ENCODE measurements at regions not wholly inside any gene's neighbourhood (a gene's known extent, or its start where the extent isn't known, plus 50 kb on each side); places are given as distances from the start of the nearest gene placed in this dataset.
"Not testable (repeated sequence)": the region's sequence is repeated elsewhere in the genome, so short reads cannot be mapped to it uniquely, and the experiment has no call there.

DNA sequence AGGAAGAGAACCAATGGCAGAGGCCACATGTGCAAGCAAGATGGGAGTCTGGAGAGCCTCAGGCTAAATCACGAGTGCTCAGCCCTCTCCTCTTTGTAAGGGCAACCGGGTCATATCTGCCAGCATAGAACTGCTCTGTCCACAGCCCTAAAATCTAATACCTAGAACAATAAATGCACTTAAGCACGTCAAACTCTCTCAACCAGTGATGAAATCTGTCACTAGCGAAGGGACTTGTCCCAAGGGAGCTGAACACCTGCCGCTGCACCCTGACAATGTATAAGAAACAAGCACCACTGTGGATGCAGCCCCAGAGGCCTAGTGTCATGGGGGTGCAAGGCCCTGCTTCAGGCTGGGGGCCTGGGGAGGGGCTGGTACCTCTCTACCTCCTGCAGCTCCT is 82.5 kb downstream of the PRL start:
- intact Hi-C loops (cut with DNase I), result no loop called here
- no peak overlapping the region for H3K4me3 ChIP-seq
- H3K27me3 ChIP-seq, result no peaks in the 10 kb centered on the region
- no peaks in the 10 kb centered on the region for H3K36me3 ChIP-seq (replicated peaks in 1 of 2)
- DNase-seq, result no peak
- H3K4me1 ChIP-seq (replicated peaks in 1 of 2), result no peaks in the 10 kb centered on the region
- no peaks in the 10 kb centered on the region for H3K9me3 ChIP-seq (replicated peaks in 1 of 3)
- 67 to 79% (median 71%) methylated on average over 5 of the region's 5 CpGs for WGBS, 4 donors
- no peak for TF ChIP-seq POLR2A (IDR thresholded peaks at IDR 0.05)
- TF ChIP-seq, protein P1, sequence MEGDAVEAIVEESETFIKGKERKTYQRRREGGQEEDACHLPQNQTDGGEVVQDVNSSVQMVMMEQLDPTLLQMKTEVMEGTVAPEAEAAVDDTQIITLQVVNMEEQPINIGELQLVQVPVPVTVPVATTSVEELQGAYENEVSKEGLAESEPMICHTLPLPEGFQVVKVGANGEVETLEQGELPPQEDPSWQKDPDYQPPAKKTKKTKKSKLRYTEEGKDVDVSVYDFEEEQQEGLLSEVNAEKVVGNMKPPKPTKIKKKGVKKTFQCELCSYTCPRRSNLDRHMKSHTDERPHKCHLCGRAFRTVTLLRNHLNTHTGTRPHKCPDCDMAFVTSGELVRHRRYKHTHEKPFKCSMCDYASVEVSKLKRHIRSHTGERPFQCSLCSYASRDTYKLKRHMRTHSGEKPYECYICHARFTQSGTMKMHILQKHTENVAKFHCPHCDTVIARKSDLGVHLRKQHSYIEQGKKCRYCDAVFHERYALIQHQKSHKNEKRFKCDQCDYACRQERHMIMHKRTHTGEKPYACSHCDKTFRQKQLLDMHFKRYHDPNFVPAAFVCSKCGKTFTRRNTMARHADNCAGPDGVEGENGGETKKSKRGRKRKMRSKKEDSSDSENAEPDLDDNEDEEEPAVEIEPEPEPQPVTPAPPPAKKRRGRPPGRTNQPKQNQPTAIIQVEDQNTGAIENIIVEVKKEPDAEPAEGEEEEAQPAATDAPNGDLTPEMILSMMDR (IDR thresholded peaks at IDR 0.05), result no peak
- H3K27ac ChIP-seq, result no peak overlapping the region

DNA sequence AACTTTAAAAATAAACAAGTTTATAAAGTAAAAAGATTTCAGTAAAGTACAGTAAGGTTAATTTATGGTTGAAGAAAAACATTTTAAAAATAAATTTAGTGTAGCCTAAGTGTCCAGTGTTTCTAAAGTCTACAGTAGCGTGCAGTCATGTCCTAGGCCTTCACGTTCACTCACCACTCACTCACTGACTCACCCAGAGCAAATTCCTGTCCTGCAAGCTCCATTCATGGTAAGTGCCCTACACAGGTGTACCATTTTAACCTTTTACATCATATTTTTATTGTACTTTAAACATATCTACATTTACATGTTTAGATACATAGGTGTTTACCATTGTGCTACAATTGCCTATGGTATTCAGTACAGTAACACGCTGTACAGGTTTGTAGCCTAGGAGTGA is 81.4 kb downstream of the PRL start:
- DNase-seq; H3K4me1 ChIP-seq (replicated peaks in 1 of 2); H3K27me3 ChIP-seq; H3K9me3 ChIP-seq (replicated peaks in 1 of 3); H3K4me3 ChIP-seq; H3K36me3 ChIP-seq (replicated peaks in 1 of 2); intact Hi-C loops (cut with DNase I); H3K27ac ChIP-seq: not testable (repeated sequence)
- WGBS, 4 donors, result 73 to 95% (median 83%) methylated on average over 3 of the region's 3 CpGs

DNA sequence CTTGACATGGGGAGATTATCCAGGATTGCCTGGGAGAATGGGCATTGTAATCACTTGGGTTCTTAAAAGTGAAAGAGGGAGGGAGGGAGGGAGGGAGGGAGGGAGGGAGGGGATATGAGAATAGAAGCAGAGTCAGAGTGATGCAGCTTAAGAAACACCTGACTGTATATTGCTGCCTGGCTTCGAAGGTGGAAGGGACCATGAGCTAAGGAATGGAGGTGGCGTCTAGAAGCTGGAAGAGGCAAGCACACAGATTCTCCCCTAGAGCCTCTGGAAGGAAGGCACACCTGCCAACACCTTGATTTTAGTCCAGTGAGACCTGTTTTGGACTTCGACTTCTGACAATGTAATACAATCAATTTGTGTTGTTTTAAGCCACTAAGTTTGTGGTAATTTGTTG is 78.4 kb downstream of the PRL start:
- Histone ChIP-seq H3K9me3 (replicated peaks in 1 of 3) (no peaks in the 10 kb centered on the region), H3K27me3 (no peaks in the 10 kb centered on the region), H3K27ac (no peak overlapping the region), H3K4me1 (replicated peaks in 1 of 2) (no peaks in the 10 kb centered on the region), H3K4me3 (no peak overlapping the region), H3K36me3 (replicated peaks in 1 of 2) (no peaks in the 10 kb centered on the region)
- intact Hi-C loops (cut with DNase I), result no loop called here
- TF ChIP-seq, protein P1 (IDR thresholded peaks at IDR 0.05), result no peak
- no peak for TF ChIP-seq POLR2A (IDR thresholded peaks at IDR 0.05)
- WGBS, 4 donors, result 96 to 99% (median 97%) methylated on average over 3 of the region's 3 CpGs
- no peak for DNase-seq

DNA sequence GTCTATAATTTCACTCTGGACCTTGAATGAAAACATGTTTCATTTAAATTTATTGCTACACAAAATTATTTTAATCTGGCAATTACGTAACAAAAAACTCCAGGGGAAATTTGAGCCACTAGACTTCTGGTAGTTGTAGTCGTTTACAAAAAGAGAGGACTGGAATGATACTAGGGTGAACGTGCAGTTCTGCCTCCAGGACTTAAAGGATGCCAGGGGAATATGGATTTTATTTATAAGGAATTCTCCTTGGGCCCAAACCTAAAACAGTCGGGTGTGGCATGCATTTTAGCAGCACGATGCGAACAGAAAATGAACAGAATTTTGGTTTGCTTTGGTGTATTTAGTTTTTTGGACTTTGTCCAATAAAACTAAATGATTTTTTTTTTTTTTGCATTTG is 76.9 kb downstream of the PRL start:
- H3K36me3 ChIP-seq (replicated peaks in 1 of 2), result no peaks in the 10 kb centered on the region
- TF ChIP-seq POLR2A (IDR thresholded peaks at IDR 0.05), result no peak
- TF ChIP-seq, protein P1 (IDR thresholded peaks at IDR 0.05), result no peak
- 44 to 65% (median 52%) methylated on average over 6 of the region's 6 CpGs for WGBS, 4 donors
- no peak for DNase-seq
- H3K4me1 ChIP-seq (replicated peaks in 1 of 2), result no peaks in the 10 kb centered on the region
- no peaks in the 10 kb centered on the region for H3K9me3 ChIP-seq (replicated peaks in 1 of 3)
- H3K27ac ChIP-seq, result no peak overlapping the region
- H3K27me3 ChIP-seq, result no peaks in the 10 kb centered on the region
- intact Hi-C loops (cut with DNase I), result no loop called here
- H3K4me3 ChIP-seq, result no peak overlapping the region

DNA sequence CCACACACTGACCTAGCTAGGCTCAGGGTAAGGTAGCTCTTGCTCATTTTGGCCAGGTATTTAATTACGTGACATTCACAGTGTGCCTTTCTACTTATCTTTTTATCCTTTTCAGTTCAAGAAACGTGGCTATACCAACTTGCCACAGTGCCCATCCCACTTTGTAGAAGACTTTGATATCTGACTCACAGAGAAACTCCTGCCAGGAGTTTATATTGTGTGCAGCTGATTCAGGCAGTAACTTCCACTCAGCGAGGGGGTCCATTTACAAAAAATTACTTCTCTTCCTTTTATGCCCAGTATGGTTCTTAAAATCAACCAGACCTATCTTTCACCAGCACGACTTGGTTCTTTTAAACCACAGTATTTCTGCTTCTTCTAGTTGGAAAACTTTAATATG is 75.6 kb downstream of the PRL start:
- TF ChIP-seq POLR2A (IDR thresholded peaks at IDR 0.05), result no peak
- TF ChIP-seq, protein P1 (IDR thresholded peaks at IDR 0.05), result no peak
- 72 to 86% (median 74%) methylated on average over 4 of the region's 4 CpGs for WGBS, 4 donors

More for the DNA sequence above, 75.6 kb downstream of the PRL start:
- Histone ChIP-seq H3K27me3 (no peaks in the 10 kb centered on the region), H3K36me3 (replicated peaks in 1 of 2) (no peaks in the 10 kb centered on the region), H3K27ac (no peak overlapping the region), H3K4me1 (replicated peaks in 1 of 2) (no peaks in the 10 kb centered on the region), H3K4me3 (no peak overlapping the region), H3K9me3 (replicated peaks in 1 of 3) (no peaks in the 10 kb centered on the region)
- no peak for DNase-seq
- intact Hi-C loops (cut with DNase I), result no loop called here

Data from adrenal gland (tissue), 9 donors.